NCI-H446 treated with DMSO at 0.1 percent for 48 hours (cell line): ENCODE measurements at regions not wholly inside any gene's neighbourhood (a gene's known extent, or its start where the extent isn't known, plus 50 kb on each side); places are given as distances from the start of the nearest gene placed in this dataset.
"Not testable (repeated sequence)": the region's sequence is repeated elsewhere in the genome, so short reads cannot be mapped to it uniquely, and the experiment has no call there.

Source experiments
- DNase-seq: peaks from one replicate; lab custom pipeline; 2025; lab: John Stamatoyannopoulos, UW

DNA sequence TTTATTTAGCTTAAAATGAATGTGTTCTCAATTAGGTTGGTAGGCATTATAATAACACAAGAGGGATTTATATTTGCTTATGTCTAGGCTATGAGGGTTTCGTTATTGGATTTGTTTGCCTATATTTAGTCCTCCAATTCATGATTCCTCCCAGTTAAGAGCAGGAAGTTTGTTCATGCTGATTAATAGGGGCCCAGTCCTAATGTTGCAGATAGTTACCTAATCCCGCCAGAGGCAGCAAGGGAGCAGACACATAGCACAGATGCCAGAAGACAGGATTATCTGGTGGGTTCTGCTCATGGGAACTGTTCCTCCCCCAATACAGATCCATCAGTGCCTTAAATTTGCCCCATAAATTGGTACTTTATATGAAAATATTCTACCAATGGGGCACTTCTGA is 100.8 kb upstream of the TLE4 start:
- no peak for DNase-seq

DNA sequence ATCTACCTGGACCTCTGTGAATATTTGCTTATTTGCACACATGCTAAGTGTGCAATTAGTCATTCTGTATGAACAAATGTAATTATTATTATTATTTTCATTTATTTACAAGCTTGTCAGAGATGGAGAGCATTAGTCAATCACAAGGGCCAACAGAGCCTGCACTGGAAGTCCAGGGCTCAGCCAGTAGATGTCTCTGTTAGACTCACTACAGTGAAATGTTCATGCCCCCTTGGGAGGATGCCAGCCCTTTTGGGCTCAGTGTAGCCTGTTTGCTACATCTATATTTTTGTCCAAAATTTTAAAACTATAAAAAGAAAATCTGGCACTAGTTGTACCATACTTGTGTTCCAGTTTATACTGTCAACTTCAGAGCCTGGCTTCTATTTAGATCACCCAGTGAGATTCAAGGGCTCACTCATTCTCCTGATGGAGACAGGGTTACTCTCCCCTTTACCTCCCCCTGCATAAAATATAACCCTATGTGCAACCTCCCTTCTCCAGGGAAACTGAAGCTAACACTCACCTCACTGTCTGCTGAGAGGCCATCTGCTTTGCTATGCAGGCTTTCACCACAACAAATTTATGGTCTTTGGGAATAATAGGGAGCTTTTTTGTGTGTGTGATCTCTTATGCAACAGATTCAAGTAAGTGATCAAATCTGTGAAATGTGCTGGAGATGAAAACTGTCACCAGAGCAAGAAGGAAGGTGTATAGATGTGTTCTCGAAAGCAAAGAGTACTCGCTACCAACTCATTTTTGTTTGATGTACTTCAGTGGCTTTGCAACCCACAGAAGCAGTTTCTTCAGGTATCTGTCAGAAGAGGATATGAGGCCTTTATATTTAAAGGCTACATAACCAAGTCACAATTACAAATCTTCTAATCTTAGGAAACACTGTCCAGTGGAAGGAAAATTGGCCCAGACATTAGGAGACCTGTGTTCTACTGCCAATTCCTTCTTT is 99.9 kb upstream of the TLE4 start:
- peak; percentile 1 for DNase-seq

DNA sequence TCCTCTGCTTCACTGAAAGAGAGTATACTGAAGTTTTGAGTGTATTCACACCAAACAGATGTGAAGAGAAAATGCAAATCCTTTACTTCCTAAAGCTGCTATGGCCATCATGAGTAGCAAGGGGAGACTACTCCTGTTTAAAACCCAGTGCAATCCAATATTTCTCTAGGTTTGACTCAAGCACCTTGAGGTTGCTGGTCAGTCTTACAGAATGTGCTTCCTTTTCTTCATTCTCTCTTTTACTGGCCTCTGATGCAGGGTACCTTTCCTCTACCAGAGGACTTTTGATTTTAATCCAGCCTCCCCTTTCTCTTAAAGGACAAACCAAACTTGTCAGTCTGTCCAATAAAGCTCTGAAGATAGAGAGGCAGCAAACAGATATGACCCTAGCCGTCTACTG is 98.1 kb upstream of the TLE4 start:
- no peak for DNase-seq

DNA sequence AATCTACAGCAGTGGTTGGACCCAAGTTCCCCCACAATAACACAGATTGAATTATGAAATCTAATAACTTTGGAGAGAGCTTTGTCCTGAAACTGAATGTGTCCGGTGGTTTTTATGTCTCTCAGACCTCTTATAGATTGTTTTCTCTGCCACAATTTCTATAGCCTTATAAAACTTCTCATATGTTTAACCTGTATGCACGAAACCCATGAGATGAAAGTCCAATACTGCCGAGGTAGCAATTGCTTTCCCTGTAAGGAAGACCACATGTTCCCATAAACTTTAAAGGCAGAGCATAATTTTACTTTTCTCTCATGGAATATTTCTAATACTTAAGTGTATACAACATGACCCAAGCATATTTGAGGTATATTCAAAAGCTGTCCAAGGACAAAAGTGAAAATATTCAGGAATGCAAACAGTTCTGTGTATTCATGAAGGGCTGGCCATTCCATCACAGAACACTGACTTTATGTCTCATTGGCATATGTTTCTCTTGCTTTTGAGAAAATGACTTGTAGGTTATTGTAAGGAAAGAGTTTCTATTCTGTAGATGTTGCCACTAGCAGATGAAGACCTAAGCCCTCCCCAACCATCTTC is 94.4 kb upstream of the TLE4 start:
- DNase-seq: no peak

DNA sequence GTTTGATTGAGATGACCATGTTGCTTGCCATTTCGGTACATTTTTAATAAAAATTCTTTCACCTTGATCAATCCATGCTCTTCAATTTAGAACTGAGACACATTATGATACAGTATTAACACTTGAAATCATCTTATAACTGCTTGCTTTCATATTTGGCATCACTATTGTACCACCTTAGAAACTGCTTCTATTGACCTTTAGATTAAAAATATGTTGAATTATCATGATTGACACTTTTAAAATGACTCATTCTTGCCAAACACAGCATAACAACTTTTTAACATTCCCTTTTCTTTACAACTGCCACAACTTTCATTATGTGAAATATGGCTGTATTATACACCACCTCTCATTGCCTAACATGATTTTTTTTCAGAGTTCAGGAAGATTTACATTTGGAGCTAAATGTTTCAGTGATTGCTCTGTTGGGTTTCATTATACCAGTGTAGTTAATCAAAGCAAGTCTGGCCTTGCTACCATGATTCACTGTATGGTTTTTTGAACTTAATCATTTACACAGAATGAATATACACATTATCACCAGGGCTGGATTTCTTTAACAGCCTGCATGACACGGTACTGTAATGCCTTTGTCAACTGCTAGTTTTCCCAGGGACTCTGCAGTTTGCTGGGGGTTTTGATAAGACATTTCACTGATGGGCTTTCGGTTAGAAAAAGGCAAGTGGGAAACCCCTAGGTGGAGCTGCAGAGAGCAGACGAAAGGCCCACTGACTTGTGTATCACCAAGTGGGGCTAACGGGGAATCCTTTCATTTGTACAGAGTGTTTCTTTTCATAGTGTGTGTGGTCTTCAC is 93.6 kb upstream of the TLE4 start:
- DNase-seq: no peak

DNA sequence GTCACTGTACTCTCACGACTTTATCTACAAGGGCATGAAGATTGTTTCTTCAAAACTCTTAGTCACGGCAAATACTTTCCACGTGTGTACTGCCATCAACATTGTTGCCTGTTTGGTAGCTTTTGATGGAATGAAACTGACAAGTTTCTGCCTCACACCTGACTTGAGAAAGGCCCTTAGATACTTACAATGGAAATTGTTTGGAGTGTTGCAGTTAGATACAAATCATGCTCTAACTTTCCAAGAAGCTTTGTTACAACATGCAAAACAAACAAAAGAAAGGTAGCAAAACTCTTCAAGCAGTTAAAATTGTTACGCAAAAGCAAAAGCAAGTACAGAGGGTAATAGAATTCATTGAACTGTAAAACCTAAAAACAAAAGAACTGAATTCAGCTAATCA is 91.1 kb upstream of the TLE4 start:
- no peak for DNase-seq

DNA sequence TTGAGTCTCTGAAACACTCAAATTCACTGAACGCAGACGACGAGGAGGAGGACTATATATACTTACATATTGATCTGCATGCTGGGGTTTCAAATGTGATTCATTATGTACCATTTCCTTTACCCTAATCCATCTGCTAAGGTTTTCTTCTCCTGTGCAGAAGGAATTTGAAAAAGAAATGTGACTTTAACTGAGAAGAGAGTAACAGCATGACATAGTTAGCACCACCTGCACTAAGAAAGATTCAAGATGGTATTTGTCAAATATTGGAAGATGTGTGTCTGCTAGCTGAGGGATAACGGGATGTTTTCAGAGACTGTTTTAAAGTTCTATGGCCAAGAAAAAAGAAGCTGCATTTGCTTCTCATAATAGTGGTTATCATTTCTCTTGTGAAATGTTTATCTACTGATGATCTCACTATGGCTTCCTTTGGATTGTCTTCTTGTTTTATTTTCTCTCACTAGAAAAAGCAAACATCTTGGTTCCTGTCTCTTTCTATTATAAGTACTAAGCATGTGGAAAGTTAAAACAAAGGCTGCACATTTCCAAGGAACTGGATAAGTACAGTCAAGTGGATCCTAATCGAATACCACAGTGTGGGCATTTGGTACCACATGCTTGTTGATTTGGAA is 89.8 kb upstream of the TLE4 start:
- no peak for DNase-seq

DNA sequence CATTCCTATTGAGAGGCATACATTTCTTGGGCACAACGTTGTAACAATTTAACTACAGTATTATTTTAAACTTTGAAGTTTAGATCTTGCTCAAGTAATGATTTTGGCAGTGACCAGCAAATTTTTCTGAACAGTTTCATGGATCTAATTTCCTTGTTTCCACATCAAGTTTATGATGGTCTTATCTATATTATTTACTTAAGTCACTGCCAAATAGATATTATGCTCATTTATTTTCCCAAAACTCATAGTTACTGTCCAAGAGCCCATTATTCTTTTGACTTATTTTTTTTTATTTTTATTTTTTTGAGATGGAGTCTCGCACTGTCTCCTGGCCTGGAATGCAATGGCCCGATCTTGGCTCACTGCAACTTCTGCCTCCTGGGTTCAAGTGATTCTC is 86.5 kb upstream of the TLE4 start:
- no peak for DNase-seq

DNA sequence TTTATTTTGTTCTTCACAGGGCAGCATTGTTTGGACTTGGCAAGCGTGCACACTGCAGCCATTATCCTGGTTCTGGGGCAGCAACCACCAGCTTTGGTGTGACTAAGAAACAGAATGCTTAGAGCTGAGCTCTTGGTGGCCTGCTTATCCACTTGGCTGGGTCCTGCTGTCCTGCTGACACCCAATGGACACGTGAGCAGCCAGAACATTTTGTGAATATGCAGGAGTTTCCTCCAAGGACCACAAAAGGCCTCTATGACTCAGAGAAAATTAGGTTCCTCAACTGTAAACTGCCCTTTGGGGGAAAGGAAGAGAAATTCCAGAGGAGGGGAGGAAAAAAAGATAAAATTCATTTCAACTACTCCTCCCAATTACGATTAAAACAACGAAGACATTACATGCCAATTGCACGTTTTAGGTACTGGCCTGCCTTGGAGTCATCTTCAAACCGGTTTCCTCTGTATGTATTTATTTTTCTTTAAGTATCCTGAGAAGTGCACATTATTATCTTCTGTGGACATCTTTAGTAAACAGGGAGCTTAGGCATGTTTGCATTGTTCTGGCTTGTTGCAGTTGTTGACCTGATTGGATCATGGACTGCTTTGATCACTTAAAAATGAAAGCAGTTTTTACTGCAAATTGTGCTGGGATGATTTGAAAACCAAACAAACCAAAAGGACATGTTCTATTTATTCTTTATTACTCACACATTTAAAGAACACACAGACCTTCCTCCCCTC is 82.3 kb upstream of the TLE4 start:
- DNase-seq: no peak

DNA sequence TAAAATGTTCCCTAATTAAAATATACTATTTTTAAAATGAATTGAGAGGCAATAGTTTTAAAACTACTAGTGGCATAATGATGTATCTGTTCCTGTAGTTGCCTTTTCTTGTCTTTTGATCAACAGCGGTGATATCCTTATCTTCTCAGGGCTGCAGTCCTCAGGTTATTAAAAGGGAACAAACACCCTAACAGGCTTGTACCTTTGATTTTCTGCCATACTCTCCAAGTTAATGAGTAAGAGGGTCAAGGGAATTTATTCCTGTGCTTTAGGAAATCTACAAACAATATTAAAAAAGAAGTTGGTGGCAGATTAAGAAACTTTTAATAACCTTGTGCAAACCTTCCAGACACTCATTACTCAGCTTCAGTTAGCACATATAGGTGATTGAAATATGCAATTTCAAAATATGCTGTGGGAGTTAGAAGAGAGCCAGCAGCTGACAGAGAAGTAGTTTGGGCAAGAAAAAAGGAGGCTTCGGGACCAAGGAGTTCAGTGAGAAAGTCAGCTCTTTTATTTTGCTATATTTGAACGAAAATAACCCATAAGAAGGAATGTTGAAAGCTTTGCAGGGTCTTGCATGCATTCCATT is 81.0 kb upstream of the TLE4 start:
- DNase-seq: no peak

DNA sequence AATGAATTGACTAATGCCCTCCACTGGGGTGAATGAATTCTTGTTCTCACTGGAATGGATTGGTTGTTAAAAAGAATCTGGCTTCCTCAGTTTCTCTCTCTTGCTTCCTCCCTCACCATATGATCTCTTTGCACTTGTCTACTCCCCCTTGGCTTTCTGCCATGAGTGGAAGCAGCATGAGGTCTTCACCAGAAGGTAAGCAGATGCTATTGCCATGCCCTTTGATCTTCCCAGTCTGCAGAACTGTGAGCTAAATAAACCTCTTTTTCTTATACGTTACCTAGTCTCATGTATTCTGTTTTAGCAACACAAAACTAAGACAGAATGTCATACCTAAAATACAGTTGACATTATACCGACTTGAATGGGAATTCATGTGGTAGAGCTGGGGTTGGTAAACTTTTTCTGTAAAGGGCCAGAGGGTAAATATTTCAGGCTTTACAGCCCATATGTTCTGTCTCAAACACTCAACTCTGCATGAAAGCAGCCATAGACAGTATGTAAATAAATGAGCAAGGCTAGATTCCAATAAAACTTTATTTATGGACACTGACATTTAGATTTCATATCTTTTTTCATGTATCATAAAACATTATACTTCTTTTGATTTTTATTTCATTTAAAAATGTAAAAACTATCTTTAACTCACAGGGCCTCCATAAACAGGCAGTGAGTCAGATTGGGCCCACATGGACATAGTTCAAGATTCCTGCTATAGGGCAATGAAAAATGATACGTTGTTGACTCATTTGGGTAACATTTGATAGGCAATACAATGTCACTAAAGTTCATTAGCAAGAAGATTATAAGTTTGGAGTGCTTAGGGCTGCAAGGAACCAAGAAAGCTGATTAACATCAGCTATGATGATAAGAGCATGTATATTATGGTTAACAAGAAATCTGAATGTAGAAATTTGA is 79.4 kb upstream of the TLE4 start:
- DNase-seq: no peak

DNA sequence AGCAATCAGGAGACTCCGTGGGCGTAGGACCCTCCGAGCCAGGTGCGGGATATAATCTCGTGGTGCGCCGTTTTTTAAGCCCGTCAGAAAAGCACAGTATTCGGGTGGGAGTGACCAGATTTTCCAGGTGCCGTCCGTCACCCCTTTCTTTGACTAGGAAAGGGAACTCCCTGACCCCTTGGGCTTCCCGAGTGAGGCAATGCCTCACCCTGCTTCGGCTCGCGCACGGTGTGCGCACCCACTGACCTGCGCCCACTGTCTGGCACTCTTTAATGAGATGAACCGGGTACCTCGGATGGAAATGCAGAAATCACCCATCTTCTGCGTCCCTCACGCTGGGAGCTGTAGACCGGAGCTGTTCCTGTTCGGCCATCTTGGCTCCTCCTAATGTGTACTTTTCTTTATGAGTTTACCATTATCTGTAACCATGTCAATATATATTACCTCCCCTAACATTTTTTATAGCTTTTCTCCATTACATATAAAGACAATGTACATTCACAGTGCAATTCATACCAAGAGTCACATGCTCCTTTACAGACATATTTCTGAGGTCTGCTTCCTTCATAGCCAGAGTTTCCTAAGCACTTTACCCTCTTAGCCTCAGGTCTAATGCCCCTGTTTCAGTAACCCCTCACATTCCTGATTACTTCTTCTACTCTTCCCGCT is 71.4 kb upstream of the TLE4 start:
- DNase-seq: not testable (repeated sequence)

DNA sequence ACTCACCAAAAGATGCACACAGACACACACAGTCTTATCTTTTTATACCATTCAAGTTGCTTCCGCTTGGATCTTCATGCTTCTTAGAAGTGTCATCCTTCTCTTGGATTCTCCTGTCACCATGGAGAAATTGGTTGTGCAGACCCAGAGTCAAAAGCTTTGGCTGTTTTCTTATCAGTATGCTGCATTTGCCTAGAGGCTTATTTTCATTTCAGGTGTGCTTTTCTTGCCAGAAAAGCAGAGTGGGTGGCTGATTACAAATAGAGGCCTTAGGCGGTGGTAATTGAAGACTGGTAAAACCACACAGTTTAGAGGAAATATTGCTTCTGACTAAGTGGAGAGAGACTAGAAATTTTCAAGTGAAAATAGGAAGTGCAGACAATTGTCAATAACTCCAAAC is 70.2 kb upstream of the TLE4 start:
- no peak for DNase-seq

DNA sequence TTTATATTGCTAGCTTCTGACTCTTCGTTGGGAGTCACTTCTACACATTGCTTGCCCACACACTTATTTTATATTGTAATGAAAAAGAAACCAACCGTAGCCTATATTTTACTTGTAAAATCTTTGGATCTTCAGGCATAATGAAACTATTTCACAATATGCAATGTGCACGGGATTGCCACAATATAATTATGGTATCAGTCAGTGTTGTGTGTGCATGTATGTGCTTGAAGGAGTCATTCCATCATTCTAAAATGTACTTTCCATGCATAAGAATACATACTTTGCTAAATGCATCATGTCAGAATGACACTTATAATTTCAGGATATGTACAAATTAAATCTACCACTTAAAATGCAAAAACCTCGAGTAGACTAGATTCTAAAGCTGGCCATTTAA is 64.0 kb upstream of the TLE4 start:
- no peak for DNase-seq

DNA sequence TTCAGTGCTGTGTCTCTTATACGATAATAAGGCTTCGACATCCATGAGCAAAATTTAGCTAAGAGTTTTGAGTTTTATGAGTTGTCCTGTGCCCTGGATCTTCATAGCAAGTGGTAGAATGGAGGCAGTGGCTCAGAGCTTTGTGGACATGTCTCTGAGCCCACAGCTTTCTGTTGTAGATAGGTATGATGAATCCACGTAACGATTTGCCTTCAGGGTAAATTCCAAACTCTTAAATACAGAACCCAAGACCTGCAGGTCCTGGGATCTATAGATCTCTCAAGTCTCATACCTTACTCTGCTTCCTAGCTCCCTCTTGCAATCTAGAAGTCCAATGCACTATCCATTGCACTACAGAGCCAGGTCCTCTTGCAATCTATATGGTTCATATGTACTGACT is 59.5 kb upstream of the TLE4 start:
- no peak for DNase-seq
